Adipocyte (in vitro differentiated cells): ENCODE measurements at regions not wholly inside any gene's neighbourhood (a gene's known extent, or its start where the extent isn't known, plus 50 kb on each side); places are given as distances from the start of the nearest gene placed in this dataset.

Experiments
- DNase-seq: peaks from one replicate; pipeline ENCODE4 v3.0.0-alpha.2; 2015; ENCODE audit warnings: low read depth
- H3K27me3 ChIP-seq: replicated peaks from 2 replicates; pipeline ENCODE4 v1.7.0; 2013; ENCODE audit warnings: mild to moderate bottlenecking, low read length, moderate library complexity; ENCODE audit not compliant: control insufficient read depth, insufficient read depth
- H3K36me3 ChIP-seq: 2 replicates; pipeline ENCODE4 v1.7.0; 2013; ENCODE audit warnings: low read length, mild to moderate bottlenecking, moderate library complexity; ENCODE audit not compliant: control insufficient read depth, insufficient read depth, severe bottlenecking
- H3K4me1 ChIP-seq: 2 replicates; pipeline ENCODE4 v1.7.0; 2013; ENCODE audit warnings: mild to moderate bottlenecking, low read length, moderate library complexity; ENCODE audit not compliant: control insufficient read depth, insufficient read depth
- H3K4me3 ChIP-seq: 2 replicates; pipeline ENCODE4 v1.7.0; 2013; ENCODE audit warnings: mild to moderate bottlenecking, low read length, moderate library complexity
- H3K9ac ChIP-seq: 2 replicates; pipeline ENCODE4 v1.7.0; 2013; ENCODE audit warnings: mild to moderate bottlenecking, low read length, moderate library complexity
- H3K9me3 ChIP-seq: 2 replicates; pipeline ENCODE4 v1.7.0; 2013; ENCODE audit warnings: mild to moderate bottlenecking, low read length, moderate library complexity; ENCODE audit not compliant: control insufficient read depth

DNA sequence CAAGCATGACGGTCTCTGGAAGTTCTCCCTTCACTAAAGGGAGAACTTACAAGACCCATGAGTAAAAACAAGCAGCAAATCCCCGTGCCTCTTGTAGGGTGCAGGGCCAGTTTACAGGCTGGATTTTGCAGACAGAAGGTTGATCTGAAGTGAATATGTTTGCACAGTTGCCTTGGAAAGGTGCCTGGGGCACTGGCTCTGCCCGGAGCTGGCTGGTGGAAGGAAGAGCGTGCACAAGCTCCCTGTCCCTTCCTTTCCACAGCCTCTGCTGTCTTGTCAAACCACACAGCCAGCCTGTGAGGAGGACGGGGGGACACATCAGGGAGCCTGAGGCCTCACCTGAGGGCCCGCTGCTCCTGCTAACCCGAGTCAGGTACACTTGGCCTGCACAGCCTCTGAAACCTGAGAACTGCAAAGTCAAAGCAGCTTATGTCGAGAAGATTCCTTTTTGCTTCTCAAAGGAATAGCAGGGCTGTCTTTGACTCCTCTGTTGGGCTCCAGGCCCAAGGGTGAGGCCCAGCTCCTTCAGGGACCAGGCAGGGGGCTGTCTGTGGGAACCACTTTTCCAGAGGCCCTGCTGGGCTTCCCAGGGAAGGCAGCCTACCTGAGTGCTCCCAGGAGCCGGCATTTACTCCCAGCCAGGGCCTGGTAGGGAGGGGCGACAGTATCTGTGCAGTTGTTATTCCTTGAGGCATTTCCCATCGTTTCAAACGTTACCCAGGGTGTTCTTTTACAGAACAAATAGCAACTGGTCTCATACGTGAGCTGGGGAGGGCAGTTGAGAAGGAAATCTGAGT, 251.5 kb downstream of the SIPA1L2 start:
- Histone ChIP-seq H3K4me3 (no peak overlapping the region), H3K36me3 (no peaks in the 10 kb centered on the region)

GRCh38 chr1:232377494-232377770, 252.5 kb downstream of the SIPA1L2 start:
- Histone ChIP-seq H3K27me3 (peaks cover 17% of the 10 kb centered on the region), H3K4me3 (no peak overlapping the region), H3K36me3 (no peaks in the 10 kb centered on the region), H3K9ac (no peak overlapping the region), H3K4me1 (peaks cover 18% of the 10 kb centered on the region), H3K9me3 (no peaks in the 10 kb centered on the region)
- DNase-seq, result peak; percentile 48

More for the DNA sequence above, 251.5 kb downstream of the SIPA1L2 start:
- no peak for DNase-seq
- Histone ChIP-seq H3K9me3 (no peaks in the 10 kb centered on the region), H3K27me3 (peaks cover 17% of the 10 kb centered on the region), H3K9ac (no peak overlapping the region), H3K4me1 (peaks cover 20% of the 10 kb centered on the region)

DNA sequence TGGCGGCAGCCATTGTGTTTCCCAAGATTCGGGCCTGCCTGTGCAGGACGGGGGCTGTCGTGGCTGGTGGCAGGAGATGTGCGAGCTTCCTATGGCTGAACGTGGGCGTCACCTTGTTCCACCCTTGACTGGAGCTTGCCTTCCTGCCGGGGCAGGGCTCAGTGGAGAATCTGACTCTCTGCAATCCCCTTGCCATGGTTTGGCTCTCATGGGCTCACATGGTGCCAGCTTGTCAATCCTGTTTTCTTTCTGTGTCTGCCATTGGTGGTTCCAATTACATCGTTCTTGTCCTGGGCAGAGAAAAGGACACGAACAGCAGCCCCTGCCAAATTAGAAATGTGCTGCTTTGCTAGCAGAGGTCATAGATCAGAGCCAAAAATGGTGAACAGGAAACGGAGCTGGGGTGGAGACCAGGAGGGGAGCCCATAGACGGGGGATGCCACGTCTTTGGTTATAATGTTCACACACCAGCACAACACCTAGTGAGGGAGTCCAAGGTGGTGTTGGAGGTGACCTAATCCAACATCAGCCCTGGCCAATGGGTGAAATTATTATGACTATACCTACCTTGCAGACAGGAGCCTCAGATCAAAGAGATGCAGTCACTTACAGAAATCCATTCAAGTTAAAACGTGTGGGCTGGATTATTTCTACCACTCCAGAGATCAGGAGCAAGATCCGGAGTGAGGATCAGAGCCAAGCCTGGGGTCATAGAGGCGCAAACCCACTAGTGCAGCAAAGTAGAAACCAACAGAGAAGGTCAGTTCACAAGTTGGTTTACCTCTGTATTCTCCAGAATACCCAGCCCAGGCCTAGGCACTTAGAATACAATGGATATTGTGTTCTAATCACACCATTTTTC, 253.1 kb downstream of the SIPA1L2 start:
- H3K4me1 ChIP-seq, result peaks cover 16% of the 10 kb centered on the region
- H3K9me3 ChIP-seq, result no peaks in the 10 kb centered on the region
- no peak for DNase-seq
- H3K36me3 ChIP-seq, result no peaks in the 10 kb centered on the region
- H3K27me3 ChIP-seq, result peaks cover 17% of the 10 kb centered on the region
- no peak overlapping the region for H3K9ac ChIP-seq
- no peak overlapping the region for H3K4me3 ChIP-seq

- peaks cover 3% of the 10 kb centered on the region for H3K27me3 ChIP-seq
- H3K9ac ChIP-seq, result no peak overlapping the region
- DNase-seq, result no peak
- no peak overlapping the region for H3K4me3 ChIP-seq
- H3K9me3 ChIP-seq, result no peaks in the 10 kb centered on the region
- H3K4me1 ChIP-seq, result peaks cover 11% of the 10 kb centered on the region
- H3K36me3 ChIP-seq, result no peaks in the 10 kb centered on the region
These were observed 257.0 kb downstream of the SIPA1L2 start for GRCh38 chr1:232372841-232373440.

DNA sequence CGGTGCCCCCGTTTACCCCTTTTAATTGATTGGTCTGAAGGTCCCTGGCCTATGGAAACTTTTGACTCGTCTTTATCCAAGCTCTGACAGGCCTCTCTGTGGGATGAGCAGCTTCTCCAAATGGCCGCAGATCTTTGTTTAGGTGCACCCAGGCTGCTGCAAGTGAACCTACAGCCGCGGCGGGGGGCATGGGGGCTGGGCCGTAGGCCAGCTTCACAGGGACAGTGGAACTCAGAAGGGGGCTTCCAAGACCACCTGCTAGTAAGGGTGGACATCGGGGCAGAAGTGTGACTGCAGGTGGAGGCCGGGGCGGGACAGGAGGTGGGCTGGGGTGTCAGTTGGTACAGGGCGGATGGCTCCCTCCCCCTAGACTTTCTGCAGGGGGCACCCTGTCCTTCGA, 257.5 kb downstream of the SIPA1L2 start:
- DNase-seq, result no peak
- Histone ChIP-seq H3K9ac (no peak overlapping the region), H3K27me3 (peaks cover 3% of the 10 kb centered on the region)

DNA sequence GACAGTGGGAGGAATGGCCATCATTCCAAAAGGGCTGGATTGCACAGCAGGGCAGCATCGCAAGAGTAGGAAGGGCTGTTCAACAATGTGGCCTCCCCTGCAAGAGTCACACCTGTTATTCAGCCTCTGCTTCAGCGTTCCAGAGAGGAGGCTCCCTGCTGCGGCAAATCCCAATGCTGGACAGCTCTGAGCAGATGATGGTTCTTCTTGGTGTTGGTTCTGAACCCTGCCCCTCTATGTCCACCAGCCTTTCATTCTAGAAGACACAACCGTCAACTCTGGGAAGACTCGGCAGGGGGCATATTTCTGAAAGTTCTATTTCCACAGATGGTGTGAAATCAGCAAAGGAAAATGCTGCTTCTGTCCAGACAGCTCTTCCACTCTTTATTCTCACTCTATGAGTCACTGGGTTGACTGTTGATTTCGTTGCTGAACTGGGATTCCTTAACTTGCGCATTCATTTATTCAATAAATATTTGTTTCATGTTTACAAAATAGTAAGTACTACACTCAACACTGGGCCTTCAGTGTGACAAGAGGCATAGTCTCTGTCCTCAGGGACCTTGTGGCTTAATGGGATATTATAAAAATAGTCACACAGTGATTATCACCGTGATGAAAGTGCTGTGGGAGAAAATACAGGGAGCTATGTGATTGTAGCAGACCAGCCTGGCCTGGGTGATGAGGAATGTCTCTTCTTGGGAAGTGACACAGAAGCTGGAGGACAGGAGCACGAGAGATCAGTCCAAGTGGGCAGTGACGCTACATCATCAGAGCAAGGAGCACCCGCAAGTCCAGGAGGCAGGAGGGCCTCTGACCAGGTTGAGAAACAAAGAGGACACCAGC, 260.3 kb downstream of the SIPA1L2 start:
- no peak overlapping the region for H3K4me3 ChIP-seq
- no peaks in the 10 kb centered on the region for H3K4me1 ChIP-seq
- no peak for DNase-seq

More for the DNA sequence above, 257.5 kb downstream of the SIPA1L2 start:
- no peaks in the 10 kb centered on the region for H3K9me3 ChIP-seq
- peaks cover 7% of the 10 kb centered on the region for H3K4me1 ChIP-seq
- no peak overlapping the region for H3K4me3 ChIP-seq
- H3K36me3 ChIP-seq, result no peaks in the 10 kb centered on the region

GRCh38 chr1:232368821-232369321, 261.1 kb downstream of the SIPA1L2 start:
- Histone ChIP-seq H3K9me3 (no peaks in the 10 kb centered on the region), H3K27me3 (no peaks in the 10 kb centered on the region), H3K9ac (no peak overlapping the region), H3K36me3 (no peaks in the 10 kb centered on the region), H3K4me1 (no peaks in the 10 kb centered on the region), H3K4me3 (no peak overlapping the region)
- no peak for DNase-seq

More for the DNA sequence above, 260.3 kb downstream of the SIPA1L2 start:
- Histone ChIP-seq H3K27me3 (peaks cover 3% of the 10 kb centered on the region), H3K9ac (no peak overlapping the region), H3K36me3 (no peaks in the 10 kb centered on the region), H3K9me3 (no peaks in the 10 kb centered on the region)

- Histone ChIP-seq H3K36me3 (no peaks in the 10 kb centered on the region), H3K27me3 (no peaks in the 10 kb centered on the region), H3K4me3 (no peak overlapping the region), H3K9ac (no peak overlapping the region), H3K9me3 (no peaks in the 10 kb centered on the region), H3K4me1 (no peaks in the 10 kb centered on the region)
- no peak for DNase-seq
These were observed 262.6 kb downstream of the SIPA1L2 start for GRCh38 chr1:232367293-232367692.

- H3K9ac ChIP-seq, result no peak overlapping the region
- DNase-seq, result no peak
These were observed 265.1 kb downstream of the SIPA1L2 start for GRCh38 chr1:232364654-232365382.

DNA sequence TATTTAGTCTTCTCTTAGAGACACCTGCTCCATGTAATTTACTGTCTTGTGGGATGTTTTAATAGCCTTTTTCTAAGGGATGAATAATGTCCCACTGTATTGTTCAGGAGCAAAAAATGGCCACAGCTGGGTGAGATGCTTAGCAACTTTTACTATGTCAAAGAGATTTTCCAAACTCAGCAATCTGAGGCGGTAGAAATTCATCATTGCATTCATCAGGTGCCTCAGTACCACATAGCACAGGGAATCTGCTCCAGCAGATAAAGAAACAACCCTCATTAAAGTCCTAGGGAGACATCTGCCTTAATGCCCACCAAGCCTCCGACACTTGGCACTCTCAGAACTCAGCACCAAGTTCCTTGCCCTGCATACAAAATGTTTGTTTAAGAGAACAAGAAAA, 266.9 kb downstream of the SIPA1L2 start:
- Histone ChIP-seq H3K36me3 (no peaks in the 10 kb centered on the region), H3K4me1 (no peaks in the 10 kb centered on the region), H3K27me3 (peaks cover 15% of the 10 kb centered on the region), H3K4me3 (no peak overlapping the region), H3K9me3 (no peaks in the 10 kb centered on the region), H3K9ac (no peak overlapping the region)
- DNase-seq, result no peak

More at GRCh38 chr1:232364654-232365382, 265.1 kb downstream of the SIPA1L2 start:
- Histone ChIP-seq H3K4me3 (no peak overlapping the region), H3K36me3 (no peaks in the 10 kb centered on the region), H3K27me3 (peaks cover 6% of the 10 kb centered on the region), H3K4me1 (no peaks in the 10 kb centered on the region), H3K9me3 (no peaks in the 10 kb centered on the region)
